H1 (cell line): ENCODE measurements at regions not wholly inside any gene's neighbourhood (a gene's known extent, or its start where the extent isn't known, plus 50 kb on each side); places are given as distances from the start of the nearest gene placed in this dataset.

Experiments
- CHD7 ChIP-seq: fragments of 300-600 bp; sonication (generic); IDR thresholded peaks from 2 replicates; pipeline ENCODE4 v1.7.1; 2012; ENCODE audit warnings: low read length, moderate library complexity, mild to moderate bottlenecking, inconsistent platforms; ENCODE audit not compliant: insufficient replicate concordance
- SAP30 ChIP-seq: fragments of 300-600 bp; sonication (generic); IDR thresholded peaks from 2 replicates; pipeline ENCODE4 v1.7.1; 2012; ENCODE audit warnings: low read length, moderate library complexity, mild to moderate bottlenecking, inconsistent platforms; ENCODE audit not compliant: insufficient read depth, insufficient replicate concordance

- TF ChIP-seq CHD7, result no peak
- no peak for TF ChIP-seq SAP30
These were observed 507.4 kb downstream of the ANKRD7 start (continued) for GRCh38 chr7:118731854-118732253.
